ENCODE measurements at regions not wholly inside any gene's neighbourhood (a gene's known extent, or its start where the extent isn't known, plus 50 kb on each side); places are given as distances from the start of the nearest gene placed in this dataset.

GRCh38 chr4:26071688-26072087 is 157.7 kb downstream of the SMIM20 start:
- DNase-seq (ENCODE audit: low spot score): no peak

- no peak for DNase-seq (ENCODE audit: low spot score)
Measured at GRCh38 chr4:26073886-26074560, 160.0 kb downstream of the SMIM20 start.

GRCh38 chr4:26074712-26075430 is 160.9 kb downstream of the SMIM20 start:
- no peak for DNase-seq (ENCODE audit: low spot score)

GRCh38 chr4:26075583-26075982 is 161.6 kb downstream of the SMIM20 start:
- no peak for DNase-seq (ENCODE audit: low spot score)

- no peak for DNase-seq (ENCODE audit: low spot score)
Measured at GRCh38 chr4:26076000-26076587, 162.1 kb downstream of the SMIM20 start.

GRCh38 chr4:26076896-26077295 is 162.9 kb downstream of the SMIM20 start:
- DNase-seq (ENCODE audit: low spot score): no peak

GRCh38 chr4:26077756-26078155 is 163.7 kb downstream of the SMIM20 start:
- DNase-seq (ENCODE audit: low spot score): no peak

- DNase-seq (ENCODE audit: low spot score): no peak
Measured at GRCh38 chr4:26080870-26081628, 167.0 kb downstream of the SMIM20 start.

GRCh38 chr4:26081795-26082498 is 167.9 kb downstream of the SMIM20 start:
- peak; percentile 53 for DNase-seq (ENCODE audit: low spot score)

GRCh38 chr4:26082565-26082964 is 168.5 kb downstream of the SMIM20 start:
- no peak for DNase-seq (ENCODE audit: low spot score)

GRCh38 chr4:26083987-26084386 is 170.0 kb downstream of the SMIM20 start:
- no peak for DNase-seq (ENCODE audit: low spot score)

- DNase-seq (ENCODE audit: low spot score): no peak
Measured at GRCh38 chr4:26084414-26084813, 170.4 kb downstream of the SMIM20 start.

- DNase-seq (ENCODE audit: low spot score): no peak
Measured at GRCh38 chr4:26085551-26085950, 171.5 kb downstream of the SMIM20 start.

- DNase-seq (ENCODE audit: low spot score): no peak
Measured at GRCh38 chr4:26086621-26087441, 172.8 kb downstream of the SMIM20 start.

GRCh38 chr4:26088433-26088928 is 174.5 kb downstream of the SMIM20 start:
- DNase-seq (ENCODE audit: low spot score): no peak

- no peak for DNase-seq (ENCODE audit: low spot score)
Measured at GRCh38 chr4:26093551-26093950, 179.5 kb downstream of the SMIM20 start.

- DNase-seq (ENCODE audit: low spot score): no peak
Measured at GRCh38 chr4:26094076-26094475, 180.1 kb downstream of the SMIM20 start.

- DNase-seq (ENCODE audit: low spot score): no peak
Measured at GRCh38 chr4:26094911-26095310, 180.9 kb downstream of the SMIM20 start.

- no peak for DNase-seq (ENCODE audit: low spot score)
Measured at GRCh38 chr4:26099967-26100366, 185.9 kb downstream of the SMIM20 start.

GRCh38 chr4:26101011-26101410 is 187.0 kb downstream of the SMIM20 start:
- DNase-seq (ENCODE audit: low spot score): no peak

All from HuH-7 (cell line).